Left hindlimb (tissue), 1 donor: ENCODE measurements at regions not wholly inside any gene's neighbourhood (a gene's known extent, or its start where the extent isn't known, plus 50 kb on each side); places are given as distances from the start of the nearest gene placed in this dataset.

Source experiments
- DNase-seq: peaks from one replicate; pipeline ENCODE4 v3.0.0-alpha.2; 2018

- DNase-seq, result no peak
Measured at GRCh38 chr5:61596265-61596664, 264.2 kb downstream of the ZSWIM6 start.

GRCh38 chr5:61597684-61598083 is 265.6 kb downstream of the ZSWIM6 start:
- no peak for DNase-seq

- DNase-seq, result no peak
Measured at GRCh38 chr5:61598126-61598525, 266.1 kb downstream of the ZSWIM6 start.

- DNase-seq, result peak; percentile 60
Measured at GRCh38 chr5:61599370-61600122, 267.5 kb downstream of the ZSWIM6 start.

GRCh38 chr5:61600123-61600444 is 268.0 kb downstream of the ZSWIM6 start:
- DNase-seq, result no peak

GRCh38 chr5:61600945-61601511 is 269.0 kb downstream of the ZSWIM6 start:
- DNase-seq, result no peak

- no peak for DNase-seq
Measured at GRCh38 chr5:61603211-61603908, 271.3 kb downstream of the ZSWIM6 start.

- DNase-seq, result no peak
Measured at GRCh38 chr5:61604076-61605025, 272.3 kb downstream of the ZSWIM6 start.

- no peak for DNase-seq
Measured at GRCh38 chr5:61609840-61610677, 278.0 kb downstream of the ZSWIM6 start.

GRCh38 chr5:61610678-61611024 is 278.6 kb downstream of the ZSWIM6 start:
- DNase-seq, result no peak

GRCh38 chr5:61612431-61612830 is 280.4 kb downstream of the ZSWIM6 start:
- DNase-seq, result no peak

GRCh38 chr5:61613679-61614078 is 281.6 kb downstream of the ZSWIM6 start:
- no peak for DNase-seq

- no peak for DNase-seq
Measured at GRCh38 chr5:61614606-61615005, 282.5 kb downstream of the ZSWIM6 start.

- DNase-seq, result no peak
Measured at GRCh38 chr5:61617039-61617438, 285.0 kb downstream of the ZSWIM6 start.

GRCh38 chr5:61617995-61618525 is 286.0 kb downstream of the ZSWIM6 start:
- DNase-seq, result no peak

GRCh38 chr5:61618577-61618976 is 286.5 kb downstream of the ZSWIM6 start:
- DNase-seq, result no peak

GRCh38 chr5:61619289-61619688 is 287.2 kb downstream of the ZSWIM6 start:
- no peak for DNase-seq

- no peak for DNase-seq
Measured at GRCh38 chr5:61619777-61620518, 287.9 kb downstream of the ZSWIM6 start.

GRCh38 chr5:61620699-61621182 is 288.7 kb downstream of the ZSWIM6 start:
- no peak for DNase-seq

GRCh38 chr5:61621202-61621650 is 289.2 kb downstream of the ZSWIM6 start:
- DNase-seq, result no peak

- DNase-seq, result no peak
Measured at GRCh38 chr5:61622156-61622555, 290.1 kb downstream of the ZSWIM6 start.
